Fibroblast of skin of right quadriceps (primary cell): ENCODE measurements at regions not wholly inside any gene's neighbourhood (a gene's known extent, or its start where the extent isn't known, plus 50 kb on each side); places are given as distances from the start of the nearest gene placed in this dataset.

ENCODE experiments used
- DNase-seq: peaks from one replicate; pipeline ENCODE4 v3.0.0-alpha.2; 2013

DNA sequence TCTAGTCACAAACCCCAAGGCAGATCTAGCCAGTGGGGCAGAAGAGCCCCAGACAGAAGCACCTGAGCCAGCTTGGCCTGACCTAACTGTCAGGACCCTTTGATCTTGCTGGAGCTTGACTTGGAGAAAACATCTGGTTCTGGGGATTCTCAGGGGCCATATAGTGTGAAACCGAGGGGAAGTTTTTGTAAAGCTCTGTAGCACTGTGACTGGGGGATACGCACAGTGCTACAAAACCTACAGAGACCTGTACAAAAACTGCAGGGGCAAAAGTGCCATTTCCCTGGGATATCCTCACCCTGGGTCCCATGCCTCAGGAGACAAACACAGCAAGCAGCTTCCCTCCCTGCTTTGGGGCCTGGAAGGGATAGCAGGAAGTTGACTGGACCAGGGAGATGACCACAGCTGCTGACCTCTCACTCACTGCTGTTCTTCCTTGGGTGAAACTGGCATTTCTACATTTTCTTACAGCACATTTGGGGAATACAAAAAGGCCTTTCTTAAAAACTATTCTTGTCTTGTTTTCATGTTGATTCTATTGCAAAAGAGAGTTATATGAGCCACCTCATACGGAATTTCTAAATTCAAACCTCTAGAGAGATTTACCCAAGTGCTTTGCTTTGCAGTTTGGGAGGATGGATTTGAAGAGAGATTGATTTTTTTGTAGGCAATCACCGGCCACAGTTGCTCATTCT is 140.0 kb downstream of the DAD1 start:
- DNase-seq, result no peak

DNA sequence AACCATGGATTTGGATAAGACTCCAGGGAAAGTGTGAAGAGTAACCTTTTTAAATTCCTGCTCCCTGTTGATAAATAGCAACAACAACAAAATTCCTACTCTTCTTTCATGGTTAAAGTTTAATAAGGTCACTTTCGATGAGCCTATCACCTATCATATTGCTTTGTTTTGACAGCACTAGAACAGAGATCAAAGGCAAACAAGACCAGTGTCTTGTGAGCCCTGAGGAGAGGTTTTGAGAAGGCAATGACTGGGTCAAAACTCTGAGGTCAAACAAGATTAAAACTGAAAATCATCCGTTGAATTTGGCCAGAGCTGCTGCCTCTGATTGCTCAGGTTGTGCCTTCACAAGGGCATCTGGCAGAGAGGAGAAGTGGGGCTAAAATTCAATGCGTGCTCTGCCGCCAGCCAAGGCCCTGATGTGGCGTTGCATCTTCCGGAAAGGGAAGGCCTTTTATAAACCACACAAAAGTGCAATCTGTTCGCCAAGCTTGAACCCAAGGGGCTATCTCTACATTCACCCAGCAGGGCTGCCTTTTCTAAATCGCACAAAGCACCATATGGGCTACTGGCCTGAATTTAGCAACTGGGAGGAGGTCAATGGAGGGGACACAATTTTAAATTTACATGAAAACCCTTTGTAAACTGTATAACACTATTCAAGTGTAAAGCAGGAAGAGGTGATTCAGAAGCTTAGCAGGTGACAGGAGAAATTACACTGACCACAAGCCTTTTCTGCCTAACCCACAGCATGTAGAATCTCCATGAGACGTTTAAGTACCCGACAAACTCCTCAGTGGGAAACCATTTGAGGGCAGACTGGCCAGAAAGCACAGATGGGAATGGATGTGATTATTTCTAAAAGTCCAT is 140.8 kb downstream of the DAD1 start:
- no peak for DNase-seq

DNA sequence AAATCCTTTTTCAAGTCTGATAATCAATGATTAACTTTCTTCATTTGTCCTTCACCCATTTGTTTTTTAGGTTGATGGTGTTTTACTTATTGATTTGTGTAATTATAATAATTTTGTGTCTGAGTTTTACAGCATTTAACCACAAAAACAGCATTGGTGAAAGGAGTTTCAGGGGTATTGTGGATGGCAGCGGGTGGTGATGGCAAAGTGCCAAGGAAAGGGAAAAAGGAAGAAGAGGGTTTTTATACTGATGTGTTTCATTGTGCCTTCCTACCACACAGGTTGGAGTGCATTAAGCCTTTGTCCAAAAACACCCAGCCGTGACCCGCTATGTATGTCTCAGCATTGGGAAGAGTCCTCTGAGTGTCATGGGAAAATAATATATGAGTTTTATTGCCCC is 150.3 kb downstream of the DAD1 start:
- no peak for DNase-seq

DNA sequence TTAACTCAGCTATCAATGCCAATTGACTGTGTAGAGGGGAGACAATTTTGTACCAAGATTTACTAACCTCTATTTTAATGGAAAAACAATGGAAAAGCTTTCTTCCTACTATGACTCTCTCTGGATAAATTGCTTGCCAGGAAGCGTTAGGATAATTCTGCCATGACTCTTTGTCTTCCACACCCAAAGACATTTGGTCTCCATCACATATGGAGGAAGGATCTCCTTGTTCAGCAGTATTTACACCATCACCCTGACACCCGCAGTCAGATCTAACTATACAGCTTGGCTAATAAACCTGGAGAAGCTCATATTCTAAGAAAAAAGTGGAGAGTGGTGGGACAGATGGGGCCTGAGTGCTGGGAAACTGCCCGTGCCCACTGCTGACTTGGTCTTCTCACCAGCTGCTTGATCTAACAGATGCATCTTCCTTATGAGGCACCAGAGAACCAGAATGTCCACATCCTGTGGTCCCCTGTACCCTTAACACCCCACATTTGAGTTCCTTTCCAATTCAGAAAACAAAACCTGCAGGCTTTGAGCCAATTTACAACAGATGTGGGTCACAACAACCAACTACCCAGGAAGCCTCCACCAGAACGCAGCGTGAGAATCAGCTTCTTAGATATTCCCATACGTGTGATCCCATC is 154.0 kb downstream of the DAD1 start:
- no peak for DNase-seq

DNA sequence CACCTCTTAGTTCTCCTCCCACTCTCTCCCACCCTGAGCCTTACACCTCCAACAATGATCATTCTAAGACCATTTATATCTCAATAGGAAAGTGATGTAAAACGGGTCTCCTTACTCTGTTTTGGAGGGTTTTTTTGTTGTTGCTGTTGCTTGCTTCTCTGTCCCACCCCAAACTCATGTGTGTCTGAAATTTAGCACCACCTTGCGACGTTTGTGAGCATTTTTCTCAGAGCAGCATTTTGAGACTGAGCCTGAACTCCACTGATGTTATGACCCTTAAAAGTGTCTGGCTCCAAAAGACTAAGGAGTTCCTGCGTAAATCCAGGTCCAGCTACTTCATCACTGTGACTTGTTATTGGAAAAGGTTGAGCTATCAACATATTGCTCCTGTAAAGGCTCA is 155.0 kb downstream of the DAD1 start:
- DNase-seq, result no peak

DNA sequence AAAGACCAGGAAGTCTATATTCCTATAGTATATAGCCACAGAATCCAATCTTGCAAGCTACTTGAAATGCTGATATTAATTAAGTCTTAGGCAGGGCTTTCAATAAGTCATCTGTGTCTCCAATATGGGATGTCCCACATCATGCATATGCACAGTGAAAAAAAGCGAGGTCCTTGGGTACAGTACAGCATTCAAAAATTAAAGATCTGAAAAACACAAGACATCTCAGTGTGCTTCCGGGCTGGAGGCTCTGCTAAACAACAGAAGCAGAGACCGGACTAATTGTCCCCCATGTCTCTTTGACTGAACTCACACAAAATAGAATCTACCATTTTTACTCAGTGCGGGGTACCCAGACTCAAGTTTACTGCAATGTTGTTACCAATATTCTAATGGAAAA is 156.0 kb downstream of the DAD1 start:
- no peak for DNase-seq

DNA sequence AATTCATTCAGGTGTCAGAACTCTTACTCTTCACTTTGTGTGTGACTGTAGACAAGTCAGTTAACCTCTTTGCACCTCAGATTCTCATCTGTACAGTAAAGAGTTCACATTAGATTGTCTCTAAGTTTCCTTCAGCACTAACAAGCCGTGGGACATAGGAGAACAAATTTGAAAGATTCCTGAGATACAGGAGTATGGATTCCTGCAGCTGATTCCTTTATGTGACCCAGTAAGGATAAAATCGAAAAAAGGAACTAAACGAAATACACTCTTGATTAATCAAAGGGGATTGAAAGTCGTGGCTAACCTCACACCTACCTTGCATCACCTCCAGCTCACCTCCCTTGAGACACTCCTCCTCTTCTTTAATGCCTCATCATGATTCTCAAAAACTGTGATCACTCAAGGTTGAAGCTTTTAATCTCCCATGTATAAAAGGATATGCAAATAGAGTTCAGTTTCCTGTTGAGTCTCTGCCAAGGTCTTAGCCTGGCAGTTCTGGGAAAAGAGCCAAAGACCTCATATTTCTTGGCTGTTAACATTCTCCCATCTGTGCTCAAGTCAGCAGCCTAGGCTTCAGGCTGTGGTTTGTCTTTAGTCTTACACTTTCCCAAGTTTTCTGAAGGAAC is 156.6 kb downstream of the DAD1 start:
- peak; percentile 94 for DNase-seq

DNA sequence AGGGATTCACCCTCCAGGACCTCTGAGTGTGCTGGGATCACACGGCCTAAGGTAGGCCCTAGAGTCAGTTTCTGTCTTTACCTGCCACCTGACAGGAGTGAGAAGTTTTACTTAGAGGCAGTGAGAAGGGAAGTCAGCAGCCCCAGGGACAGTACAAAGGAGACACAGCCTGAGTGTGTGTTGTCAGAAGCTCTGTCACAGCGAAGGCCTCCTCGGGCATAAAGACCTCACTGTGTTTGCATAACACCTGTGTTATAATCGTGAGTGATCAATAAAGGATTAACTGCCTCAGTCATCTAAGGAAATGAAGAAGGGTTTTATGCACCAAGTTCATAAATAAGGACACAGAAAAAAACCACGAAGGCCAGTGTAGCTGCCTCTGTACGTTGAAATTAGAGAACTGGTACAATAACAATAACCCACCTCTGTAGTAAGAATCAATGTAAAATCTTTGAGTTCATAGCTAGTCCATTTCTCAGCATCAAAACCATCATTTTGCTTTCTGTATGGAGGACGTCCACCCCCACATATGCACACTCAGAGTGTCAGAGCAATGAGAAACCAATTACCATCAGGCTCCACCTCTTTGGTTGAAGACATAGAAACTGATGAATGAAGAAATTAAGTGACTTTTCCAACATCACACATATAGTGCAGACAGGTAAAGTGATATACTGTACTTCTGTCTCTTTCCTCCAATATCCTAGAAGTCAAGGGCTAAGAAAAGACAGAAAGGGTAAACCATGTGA is 159.3 kb downstream of the DAD1 start:
- no peak for DNase-seq

DNA sequence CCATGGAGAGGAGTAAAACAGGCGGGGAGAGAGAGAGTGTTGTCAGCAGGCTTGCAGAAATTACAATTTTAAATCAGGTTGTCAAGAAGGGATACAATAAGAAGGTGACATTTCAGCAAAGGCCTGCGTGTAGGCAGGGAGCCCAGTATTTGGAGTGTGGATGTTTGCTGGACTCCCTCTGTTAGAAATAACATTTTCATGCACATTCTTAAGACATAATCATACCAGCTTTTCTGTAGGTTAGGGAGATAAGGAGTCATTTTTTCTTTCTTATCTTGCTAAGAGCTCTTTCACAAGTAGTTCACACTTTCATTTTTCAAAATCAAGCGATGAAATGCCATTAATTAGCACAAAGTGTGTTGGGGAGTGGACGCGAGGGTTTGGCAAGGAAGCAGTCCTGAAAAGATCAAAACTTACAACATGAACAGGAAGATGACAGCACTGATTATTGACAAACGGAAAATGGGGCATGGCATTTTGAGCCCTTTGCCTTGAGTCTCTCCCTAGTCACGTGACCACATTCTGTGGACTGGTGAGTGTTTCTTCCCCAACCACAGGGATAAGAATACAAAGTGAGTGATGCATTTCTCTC is 160.2 kb downstream of the DAD1 start:
- peak; percentile 13 for DNase-seq

DNA sequence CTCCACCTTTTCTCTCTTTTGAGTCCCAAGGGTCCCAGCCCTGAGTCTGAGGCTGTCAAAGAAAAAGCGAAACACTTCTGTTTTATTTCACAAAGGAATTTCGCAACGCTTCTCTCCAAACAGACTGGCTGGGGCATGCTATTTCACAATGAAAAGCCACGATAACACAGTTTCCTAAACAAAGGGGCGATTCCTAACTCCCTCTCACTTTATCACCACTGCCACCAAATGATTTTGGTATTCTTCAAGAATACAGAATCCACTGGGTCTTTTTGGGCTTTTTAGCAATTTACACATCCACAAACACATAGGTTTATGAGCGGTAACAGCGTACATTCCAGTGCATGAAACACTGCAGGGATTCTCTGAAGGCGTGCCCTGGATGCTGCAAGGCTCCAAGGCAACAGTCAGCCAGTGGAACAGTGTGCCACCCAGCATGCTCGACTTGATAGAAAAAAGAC is 161.2 kb downstream of the DAD1 start:
- DNase-seq, result peak; percentile 68

DNA sequence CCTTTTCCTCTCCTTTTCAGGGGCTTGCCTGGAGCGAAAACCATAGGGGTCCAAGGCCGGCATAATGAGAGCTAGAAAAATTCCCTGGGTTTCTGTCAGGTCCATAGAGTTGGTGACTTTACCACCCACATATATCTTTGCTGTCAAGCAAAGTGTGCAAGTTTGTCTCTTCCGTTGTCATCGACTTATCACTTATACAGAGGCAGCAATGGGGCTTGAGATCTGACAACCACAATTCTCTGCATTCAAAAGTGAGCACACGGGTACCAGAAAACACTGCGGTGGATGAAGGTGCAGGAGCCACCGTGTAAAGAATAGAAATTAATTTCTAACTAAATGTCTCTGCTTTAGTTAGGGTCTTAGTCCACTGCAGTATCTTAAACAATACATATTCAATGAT is 162.3 kb downstream of the DAD1 start:
- no peak for DNase-seq

DNA sequence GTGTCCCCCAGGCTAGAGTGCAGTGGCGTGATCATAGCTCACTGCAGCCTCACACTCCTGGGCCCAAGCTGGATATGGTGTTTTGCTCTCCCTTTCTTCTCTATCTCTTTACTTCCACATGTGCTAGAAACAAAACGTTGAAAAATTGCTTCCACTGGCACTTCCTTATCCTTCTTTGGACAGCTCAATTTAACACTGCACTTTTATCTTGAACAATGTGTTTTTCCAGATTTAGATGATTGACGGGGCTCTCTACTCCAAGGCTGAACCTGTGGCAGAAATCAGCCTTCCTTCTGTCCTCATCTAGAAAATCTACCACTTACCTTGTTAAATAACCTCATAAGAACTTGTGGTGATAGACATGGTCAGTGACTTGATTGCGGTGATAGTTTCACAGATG is 165.1 kb downstream of the DAD1 start:
- DNase-seq, result no peak

DNA sequence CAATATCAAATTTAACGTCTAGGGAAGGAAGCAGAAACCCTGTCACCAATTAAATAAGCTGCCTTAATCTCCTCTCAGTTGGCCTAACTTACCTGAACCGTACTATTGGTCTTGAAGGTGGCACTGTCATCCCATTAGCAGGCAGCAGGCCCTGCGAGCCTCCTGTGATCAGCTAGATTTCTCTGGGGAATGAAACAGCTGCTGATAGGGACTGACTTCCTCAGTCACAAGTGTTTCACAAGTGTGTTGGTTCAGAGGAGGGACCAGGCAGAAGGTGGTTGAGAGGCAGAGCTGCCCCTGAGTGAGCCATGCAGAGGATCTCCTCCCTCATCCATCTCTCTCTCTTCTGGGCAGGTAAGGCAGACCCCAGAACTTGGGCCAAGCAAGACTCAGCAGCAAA is 166.8 kb downstream of the DAD1 start:
- no peak for DNase-seq

DNA sequence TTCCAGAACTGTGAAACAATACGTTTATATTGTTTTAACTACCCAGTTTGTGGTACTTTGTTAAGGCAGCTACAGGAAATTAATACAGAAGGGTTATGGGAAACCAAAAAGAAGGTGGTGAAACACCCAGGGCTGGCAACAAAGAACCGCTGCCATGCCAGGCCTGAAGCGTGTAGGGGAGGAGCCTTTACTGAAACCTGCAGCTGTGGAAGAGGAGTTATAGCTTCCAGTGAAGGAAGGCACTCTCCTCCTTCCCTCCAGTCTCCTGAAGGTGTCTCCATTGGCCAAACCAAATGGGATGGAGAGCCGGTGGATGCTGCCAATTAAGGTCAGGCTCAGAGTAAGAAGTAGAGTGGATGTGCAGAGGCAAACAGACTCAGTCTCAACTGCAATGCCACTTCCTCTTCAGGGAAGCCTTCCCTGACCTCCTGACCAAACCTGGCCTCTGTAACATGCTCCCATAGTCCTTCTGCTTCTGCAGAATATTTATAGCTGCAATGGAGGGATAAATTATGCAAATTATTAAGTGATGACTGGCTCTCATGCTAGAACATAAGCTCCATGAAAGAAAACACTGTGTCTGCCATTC is 168.3 kb downstream of the DAD1 start:
- peak; percentile 9 for DNase-seq

DNA sequence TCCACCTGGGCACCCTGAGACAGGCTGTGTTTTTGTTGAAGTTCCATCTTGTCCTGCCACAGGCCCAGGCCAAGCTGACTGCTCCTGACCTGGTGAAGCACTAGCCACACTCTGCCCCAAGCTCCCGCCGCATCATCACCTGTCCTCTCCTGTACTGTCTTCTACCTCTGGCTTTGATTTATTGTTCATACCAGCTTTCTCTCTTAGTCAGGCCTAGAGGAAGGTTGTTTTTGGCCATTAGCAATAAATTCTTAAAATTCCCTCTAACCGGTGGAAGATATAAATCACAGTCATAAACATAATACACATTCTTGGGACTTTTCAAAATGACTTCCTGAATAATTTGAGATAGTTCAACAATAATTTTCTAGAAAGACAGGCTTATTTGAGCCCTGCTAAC is 169.4 kb downstream of the DAD1 start:
- peak; percentile 54 for DNase-seq

DNA sequence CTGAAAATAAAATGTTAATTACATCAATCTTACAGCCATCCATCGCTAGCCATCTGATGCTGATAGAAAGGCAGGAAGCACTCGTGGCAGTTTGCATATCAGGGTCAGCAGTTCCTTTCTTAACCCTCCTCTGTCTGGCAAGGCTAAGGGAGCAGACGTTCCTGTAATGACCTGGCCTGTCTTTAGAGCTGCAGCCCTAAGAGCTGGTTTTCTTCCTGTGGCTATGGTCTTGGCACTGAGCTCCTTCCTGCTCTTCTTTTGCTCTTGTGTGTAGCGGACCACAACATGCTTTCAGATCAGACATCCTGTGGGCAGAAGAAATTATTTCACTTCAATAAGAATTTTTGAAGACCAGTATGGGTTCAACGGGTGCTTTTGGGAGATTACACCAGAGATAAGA is 170.4 kb downstream of the DAD1 start:
- DNase-seq, result no peak

DNA sequence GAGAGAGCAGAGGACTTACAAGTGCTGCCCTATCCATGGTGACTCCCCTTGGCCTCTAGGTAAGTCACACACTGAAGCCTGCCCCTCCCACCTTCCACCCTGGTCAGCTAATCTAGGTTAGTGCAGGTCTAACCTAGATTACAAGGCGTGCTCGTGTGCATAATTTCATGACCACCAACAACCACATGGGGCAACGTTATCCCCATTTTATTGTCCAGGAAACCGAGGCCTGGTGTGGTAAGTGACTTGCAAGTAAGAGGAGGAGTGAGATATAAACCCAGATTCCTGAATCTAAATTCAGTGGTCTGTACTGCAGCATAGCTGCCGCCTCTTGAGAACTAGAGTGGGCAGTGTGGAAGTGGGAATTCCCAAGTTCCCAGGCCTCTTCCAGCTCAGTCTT is 171.1 kb downstream of the DAD1 start:
- no peak for DNase-seq

DNA sequence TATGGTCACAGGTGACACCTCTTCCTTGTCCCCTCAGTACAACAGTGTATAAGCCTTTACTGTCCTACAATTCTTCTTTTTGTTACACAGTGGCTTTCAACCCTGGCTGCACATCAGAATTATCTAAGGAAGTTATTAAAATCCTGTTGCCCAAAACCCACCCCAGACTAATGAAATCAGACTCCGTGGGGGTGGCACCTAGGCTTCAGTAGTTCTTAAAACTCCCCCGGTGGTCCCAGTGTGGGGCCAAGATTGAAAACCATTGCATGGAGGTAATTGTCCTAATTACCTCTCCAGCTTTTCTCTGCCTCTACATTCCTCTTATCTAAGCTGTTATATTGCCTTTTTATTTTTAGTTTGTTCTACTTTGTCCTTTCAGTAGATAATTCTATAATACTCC is 172.8 kb downstream of the DAD1 start:
- no peak for DNase-seq

DNA sequence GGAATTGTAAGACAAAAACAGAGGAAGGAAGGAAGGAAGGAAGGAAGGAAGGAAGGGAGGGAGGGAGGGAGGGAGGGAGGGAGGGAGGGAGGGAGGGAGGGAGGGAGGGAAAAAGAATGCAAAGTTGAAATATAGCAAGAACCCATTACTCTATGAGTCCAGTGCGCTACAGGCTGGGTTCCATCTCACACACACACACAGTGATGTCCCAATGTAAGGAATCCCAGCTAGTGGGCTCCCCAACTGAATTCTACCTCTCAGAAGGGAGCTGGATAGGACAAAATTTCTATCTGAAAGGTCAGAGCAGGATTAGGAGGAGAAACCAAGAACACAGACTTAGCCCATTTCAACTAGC is 173.4 kb downstream of the DAD1 start:
- DNase-seq, result no peak

DNA sequence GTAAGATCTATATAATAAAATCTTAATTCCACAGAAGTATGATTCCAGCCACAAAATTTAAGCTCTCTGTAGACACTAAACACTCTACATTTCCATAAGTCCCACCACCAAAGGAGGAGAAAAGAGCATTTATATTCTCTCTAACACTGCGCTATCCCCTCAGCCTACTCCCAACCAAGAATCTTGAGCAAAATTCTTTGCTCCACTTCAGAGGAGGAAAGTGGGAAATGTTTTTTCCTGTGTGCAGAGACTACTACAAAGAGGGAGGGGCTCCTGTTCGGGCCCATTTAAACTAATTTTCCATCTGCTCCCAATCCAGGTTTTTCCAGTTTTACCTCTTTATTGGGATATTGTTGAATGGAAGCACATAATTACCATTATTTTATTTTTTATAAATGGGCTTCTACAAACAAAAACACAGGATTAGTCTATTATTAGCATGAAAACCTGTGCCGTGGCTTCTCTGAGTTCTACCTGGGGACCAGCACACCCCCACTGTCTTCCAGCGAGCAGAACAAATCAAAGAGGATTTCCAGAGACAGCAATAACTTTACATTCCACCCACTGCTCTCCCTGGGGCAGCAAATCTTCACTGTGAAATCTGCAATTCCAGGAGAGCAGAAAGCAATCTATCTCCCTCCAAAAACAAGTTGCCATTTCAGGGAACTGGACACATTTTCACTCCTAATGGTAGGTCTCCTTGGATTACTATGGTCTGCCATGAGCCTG is 174.0 kb downstream of the DAD1 start:
- DNase-seq, result no peak

DNA sequence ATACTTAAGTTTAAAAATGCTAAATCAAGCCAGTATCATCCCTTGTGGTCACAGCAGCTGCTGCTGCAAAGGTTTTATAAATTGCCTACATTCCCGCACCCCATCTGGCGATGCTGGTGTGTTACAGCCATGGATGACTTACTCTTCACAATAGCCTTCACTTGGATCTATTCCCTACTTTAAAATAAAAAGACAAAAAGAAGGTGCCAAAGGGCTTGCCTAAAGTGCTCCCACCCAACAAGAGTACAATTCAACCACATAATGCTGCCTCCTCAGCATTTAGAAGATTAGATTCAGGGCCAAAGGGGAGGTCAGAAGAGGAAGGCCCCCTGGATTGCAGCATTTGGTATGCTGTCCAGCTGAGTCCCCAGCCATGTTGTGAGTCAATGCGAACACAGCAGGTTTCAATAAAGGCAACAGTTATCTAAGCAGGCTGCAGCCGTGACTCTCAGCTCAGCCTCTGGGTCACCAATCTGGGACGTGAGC is 176.1 kb downstream of the DAD1 start:
- peak; percentile 39 for DNase-seq
